Left ventricle myocardium inferior (tissue), 1 donor: ENCODE measurements at regions not wholly inside any gene's neighbourhood (a gene's known extent, or its start where the extent isn't known, plus 50 kb on each side); places are given as distances from the start of the nearest gene placed in this dataset.

Experiments
- DNase-seq: peaks from one replicate; pipeline ENCODE4 v3.0.0-alpha.2; 2020
- H3K27ac ChIP-seq: fragments of 200-600 bp; replicated peaks from 2 replicates; pipeline ENCODE4 v1.8.0; 2021
- H3K27me3 ChIP-seq: fragments of 200-600 bp; 2 replicates; pipeline ENCODE4 v1.8.0; 2021; ENCODE audit warnings: low read depth
- H3K36me3 ChIP-seq: fragments of 200-600 bp; 2 replicates; pipeline ENCODE4 v1.8.0; 2021
- H3K4me1 ChIP-seq: fragments of 200-600 bp; 2 replicates; pipeline ENCODE4 v1.8.0; 2021
- H3K4me3 ChIP-seq: fragments of 200-600 bp; 2 replicates; pipeline ENCODE4 v1.8.0; 2021; ENCODE audit warnings: mild to moderate bottlenecking, moderate library complexity
- H3K9me3 ChIP-seq: fragments of 200-600 bp; replicated peaks from 2 replicates; pipeline ENCODE4 v1.8.0; 2021
- intact Hi-C: fragments of 100-400 bp; cut with micrococcal nuclease; formaldehyde crosslinking; loops from one replicate; pipeline ENCODE4 v1.11.0; 2022
- TF ChIP-seq, protein P1 (sequence below): fragments of 200-600 bp; IDR thresholded peaks from 2 replicates; pipeline ENCODE4 v1.8.0; 2021; ENCODE audit warnings: antibody characterized with exemption, mild to moderate bottlenecking, borderline replicate concordance
- donor health status: DM: no; HTN: yes; CAD: no; lungs with severe emphysema.

DNA sequence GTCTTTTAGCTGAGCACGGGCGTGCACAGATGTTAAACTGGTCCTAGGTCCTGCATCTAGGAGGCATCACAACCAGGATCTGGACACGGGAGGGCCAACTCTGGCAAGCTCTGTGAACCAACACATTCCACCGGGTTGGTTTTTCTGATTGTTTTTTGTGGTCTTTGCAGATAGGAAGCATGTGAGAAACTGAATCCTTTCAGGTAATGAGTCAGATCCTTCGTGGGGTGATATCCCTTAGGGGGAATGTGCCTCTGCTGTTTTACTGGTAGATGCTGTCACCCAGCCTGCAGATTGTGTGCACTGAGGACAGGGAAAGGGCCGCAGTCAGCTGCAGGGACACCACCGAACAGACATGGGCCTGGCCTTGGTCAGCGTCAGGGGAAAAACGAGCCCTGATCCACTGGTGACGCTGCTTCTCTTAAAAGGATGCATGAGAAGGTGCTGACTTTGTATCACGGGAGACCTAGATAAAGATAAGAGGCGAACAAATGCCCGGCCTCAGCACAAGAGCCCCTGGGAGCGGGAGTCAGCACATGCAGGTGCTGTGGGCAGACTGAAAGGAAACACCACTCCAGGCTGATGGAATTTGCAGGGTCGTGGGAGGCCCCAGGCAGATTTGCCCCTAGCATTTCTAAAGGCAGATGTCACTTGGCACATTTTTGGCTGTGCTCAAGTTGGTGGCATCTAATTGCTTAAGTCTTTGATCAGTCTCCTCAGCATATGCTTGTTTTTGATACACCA lies 51.1 kb downstream of the DOP1B start:
- H3K4me1 ChIP-seq: peaks cover 24% of the 10 kb centered on the region
- H3K36me3 ChIP-seq: peaks cover 28% of the 10 kb centered on the region
- TF ChIP-seq, protein P1, sequence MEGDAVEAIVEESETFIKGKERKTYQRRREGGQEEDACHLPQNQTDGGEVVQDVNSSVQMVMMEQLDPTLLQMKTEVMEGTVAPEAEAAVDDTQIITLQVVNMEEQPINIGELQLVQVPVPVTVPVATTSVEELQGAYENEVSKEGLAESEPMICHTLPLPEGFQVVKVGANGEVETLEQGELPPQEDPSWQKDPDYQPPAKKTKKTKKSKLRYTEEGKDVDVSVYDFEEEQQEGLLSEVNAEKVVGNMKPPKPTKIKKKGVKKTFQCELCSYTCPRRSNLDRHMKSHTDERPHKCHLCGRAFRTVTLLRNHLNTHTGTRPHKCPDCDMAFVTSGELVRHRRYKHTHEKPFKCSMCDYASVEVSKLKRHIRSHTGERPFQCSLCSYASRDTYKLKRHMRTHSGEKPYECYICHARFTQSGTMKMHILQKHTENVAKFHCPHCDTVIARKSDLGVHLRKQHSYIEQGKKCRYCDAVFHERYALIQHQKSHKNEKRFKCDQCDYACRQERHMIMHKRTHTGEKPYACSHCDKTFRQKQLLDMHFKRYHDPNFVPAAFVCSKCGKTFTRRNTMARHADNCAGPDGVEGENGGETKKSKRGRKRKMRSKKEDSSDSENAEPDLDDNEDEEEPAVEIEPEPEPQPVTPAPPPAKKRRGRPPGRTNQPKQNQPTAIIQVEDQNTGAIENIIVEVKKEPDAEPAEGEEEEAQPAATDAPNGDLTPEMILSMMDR: no peak
- intact Hi-C loops: no loop called here
- H3K4me3 ChIP-seq: no peak overlapping the region
- DNase-seq: no peak
- no peak overlapping the region for H3K27ac ChIP-seq
- H3K9me3 ChIP-seq: no peaks in the 10 kb centered on the region
- no peaks in the 10 kb centered on the region for H3K27me3 ChIP-seq

DNA sequence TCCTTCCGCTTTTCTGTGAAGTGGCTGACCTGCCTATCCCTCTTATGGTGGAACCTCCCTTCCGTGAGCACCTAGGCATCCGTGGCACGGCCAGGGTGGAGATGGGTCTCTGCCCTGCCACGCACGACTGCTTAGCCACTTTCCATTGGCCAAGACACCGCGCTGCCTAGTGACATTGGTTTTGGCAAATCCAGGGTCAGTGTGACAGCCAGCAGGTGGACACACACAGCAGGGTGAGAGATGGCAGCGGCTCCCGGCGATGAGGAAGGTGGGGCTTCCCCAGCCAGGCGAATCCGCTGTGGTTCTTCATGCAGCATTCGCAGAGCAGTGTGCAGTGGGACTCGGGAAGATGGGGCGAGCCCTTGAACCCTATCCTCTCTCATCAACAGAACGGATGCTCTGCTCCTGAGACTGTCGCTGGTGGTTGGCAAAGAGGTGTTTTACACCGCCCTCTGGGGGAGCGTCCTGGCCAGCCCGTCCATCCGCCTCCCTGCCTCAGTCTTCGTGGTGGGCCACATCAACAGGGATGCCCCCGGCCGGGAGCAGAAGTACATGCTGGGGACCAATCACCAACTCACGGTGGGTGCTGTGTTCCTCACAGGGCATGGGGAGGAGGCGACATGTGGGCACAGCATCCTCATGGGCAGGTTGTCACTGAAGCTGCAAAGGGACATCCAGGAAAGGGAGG lies 51.8 kb downstream of the DOP1B start:
- no peak for DNase-seq
- TF ChIP-seq, protein P1: no peak
- Histone ChIP-seq H3K9me3 (no peaks in the 10 kb centered on the region), H3K4me1 (peaks cover 19% of the 10 kb centered on the region), H3K4me3 (no peak overlapping the region), H3K36me3 (peaks cover 35% of the 10 kb centered on the region), H3K27me3 (no peaks in the 10 kb centered on the region), H3K27ac (no peak overlapping the region)
- intact Hi-C loops: no loop called here

DNA sequence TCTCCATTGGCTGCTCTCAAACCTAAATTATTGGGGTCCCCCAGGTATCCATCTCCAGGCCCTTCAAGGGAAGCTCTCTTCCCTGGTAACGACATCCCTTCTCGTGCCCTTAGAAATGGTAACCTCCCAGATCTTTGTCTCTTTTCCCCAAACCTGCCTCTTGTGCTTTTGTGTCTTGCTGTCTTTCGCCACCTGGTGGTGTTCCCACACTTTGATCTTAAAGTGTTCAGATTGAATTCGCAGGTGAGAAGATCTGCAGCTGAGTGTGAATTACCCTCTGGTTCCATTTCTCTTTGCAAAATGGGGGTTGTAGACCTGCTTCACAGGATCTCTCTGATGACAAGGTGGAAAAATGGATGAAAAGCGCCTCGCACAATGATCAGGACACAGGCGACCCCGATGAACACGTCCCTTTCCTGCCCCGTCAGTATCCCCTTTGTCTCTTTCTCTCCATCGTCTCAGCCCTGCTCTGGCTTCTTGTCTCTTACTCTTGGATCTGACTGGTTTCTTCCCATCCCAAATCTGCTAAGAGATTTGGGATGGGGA lies 53.1 kb downstream of the DOP1B start:
- no peak for DNase-seq
- Histone ChIP-seq H3K27me3 (no peaks in the 10 kb centered on the region), H3K9me3 (no peaks in the 10 kb centered on the region), H3K27ac (no peak overlapping the region), H3K4me1 (peaks cover 7% of the 10 kb centered on the region), H3K4me3 (no peak overlapping the region), H3K36me3 (peaks cover 43% of the 10 kb centered on the region)
- TF ChIP-seq, protein P1: peak; percentile 63
- intact Hi-C loops: loop anchor here (10.0 kb wide), 1 partner anchor 65 kb away; no protein-coding TSS in a partner anchor

DNA sequence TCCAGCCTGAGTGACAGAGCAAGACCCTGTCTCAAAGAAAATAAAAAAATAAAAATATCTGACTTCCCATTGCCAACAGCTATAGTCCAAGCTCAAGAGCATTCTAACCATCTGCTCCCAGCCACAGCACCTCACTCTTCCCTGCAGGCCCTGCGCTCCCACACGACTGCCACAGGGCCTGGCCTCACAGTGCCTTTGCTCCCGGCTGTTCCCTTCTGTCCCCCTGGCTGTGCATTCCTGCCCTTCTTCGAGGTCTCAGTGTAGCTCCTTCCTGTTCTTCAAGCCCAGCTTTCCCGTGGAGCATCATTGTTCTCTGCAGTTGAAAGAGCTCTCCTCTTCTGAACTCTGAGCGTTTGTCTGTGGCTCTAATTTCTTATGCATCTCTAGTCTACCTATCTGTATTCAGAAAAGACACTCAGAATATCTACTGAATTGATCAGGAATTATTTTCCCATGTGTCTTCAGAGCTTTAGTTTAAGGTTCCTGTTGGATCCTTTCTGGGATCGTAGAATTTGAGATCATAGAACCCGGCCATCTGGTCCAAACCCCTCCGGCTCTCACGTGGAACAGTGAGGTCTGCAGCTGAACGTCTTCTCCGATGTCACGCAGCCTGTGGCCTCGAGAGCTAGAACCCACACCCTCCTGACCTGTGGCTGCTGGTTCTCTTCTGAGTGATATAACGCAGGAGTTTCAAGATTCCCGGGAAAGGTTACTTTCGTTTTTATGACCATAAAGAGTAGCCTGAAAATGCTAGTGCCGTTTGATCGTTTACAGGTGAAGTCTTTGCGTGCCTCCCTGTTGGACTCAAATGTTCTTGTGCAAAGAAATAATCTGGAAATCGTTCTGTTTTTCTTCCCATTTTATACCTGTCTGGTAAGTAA lies 54.4 kb downstream of the DOP1B start:
- no peak overlapping the region for H3K4me3 ChIP-seq
- intact Hi-C loops: loop anchor here (10.0 kb wide), 1 partner anchor 66 kb away; no protein-coding TSS in a partner anchor
- TF ChIP-seq, protein P1: no peak
- H3K27ac ChIP-seq: no peak overlapping the region
- H3K36me3 ChIP-seq: peaks cover 51% of the 10 kb centered on the region
- H3K9me3 ChIP-seq: no peaks in the 10 kb centered on the region
- H3K27me3 ChIP-seq: no peaks in the 10 kb centered on the region
- H3K4me1 ChIP-seq: no peaks in the 10 kb centered on the region
- DNase-seq: no peak
